GM19372 (cell line): ENCODE measurements at regions not wholly inside any gene's neighbourhood (a gene's known extent, or its start where the extent isn't known, plus 50 kb on each side); places are given as distances from the start of the nearest gene placed in this dataset.
"Not testable (repeated sequence)": the region's sequence is repeated elsewhere in the genome, so short reads cannot be mapped to it uniquely, and the experiment has no call there.

Experiments
- ATAC-seq: cut with Tn5 transposase; IDR thresholded peaks from one replicate; pipeline ENCODE4 v1.9.1; 2021; ENCODE audit warnings: mild to moderate bottlenecking, low read depth, moderate library complexity; ENCODE audit not compliant: unreplicated experiment

DNA sequence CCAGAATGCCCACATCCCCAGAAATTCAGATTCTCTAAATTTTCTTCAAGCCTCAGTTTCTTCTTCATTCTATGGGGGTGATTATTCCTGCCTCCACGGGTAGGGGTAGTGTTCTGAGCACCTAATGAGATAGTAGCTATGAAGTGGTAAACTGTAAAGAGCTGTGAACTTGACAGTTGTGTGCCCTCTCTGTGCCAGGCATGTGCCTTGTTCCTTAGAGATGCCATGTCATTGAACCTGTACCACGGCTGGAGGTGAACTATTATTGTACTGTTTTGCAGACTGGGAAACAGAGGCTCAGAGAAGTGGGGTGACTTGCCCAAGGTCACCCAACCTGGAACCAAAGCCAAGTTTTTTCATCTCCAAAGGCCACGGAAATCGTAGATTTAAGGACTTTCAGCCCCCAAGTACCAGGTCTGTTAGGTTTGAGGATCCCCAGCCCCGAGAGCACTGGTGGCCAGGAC is 67.7 kb upstream of the SIRPA start:
- no peak for ATAC-seq

- ATAC-seq, result no peak
Measured at GRCh38 chr20:1825938-1826445, 69.2 kb upstream of the SIRPA start.

DNA sequence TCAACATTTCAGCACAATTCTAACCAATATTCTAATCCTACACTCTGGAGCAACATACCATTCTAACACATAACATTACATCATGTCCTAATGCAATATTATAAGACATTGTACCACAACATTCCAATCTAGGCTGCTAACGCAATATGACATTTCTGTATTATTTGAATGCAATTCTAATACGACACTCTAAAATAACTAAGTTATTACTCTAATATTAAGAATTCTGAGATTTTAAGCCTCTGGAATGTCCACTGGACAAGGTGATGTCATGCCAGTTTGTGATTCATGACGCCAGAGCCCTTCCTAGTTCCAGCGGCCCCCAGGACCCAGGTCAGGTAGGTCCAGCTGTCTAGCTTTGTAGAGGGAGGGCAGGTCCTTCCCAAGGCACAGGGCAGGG is 69.7 kb upstream of the SIRPA start:
- no peak for ATAC-seq

- no peak for ATAC-seq
Measured at GRCh38 chr20:1824834-1825233, 70.4 kb upstream of the SIRPA start.

- no peak for ATAC-seq
Measured at GRCh38 chr20:1824181-1824580, 71.0 kb upstream of the SIRPA start.

DNA sequence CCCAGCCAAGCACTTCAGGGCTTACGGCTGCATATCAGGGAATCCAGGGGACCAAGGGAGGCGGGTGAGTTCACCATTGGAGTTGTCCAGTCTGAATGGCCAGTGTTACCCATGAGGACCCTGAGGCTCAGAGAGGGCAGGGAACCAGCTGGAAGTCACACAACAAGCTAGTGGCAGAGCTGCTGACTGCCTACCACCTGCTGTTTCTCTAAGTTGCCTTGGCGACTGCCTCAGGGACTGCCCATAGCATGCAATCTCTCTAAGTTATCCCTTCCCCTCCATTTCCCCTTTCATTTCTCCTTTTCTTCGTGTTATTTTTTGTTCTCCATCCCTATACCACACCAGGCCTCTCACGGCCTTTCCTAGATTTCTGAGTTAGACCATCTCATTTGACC is 71.8 kb upstream of the SIRPA start:
- ATAC-seq, result no peak

- ATAC-seq, result no peak
Measured at GRCh38 chr20:1822564-1823449, 72.4 kb upstream of the SIRPA start.

GRCh38 chr20:1820138-1821079 is 74.8 kb upstream of the SIRPA start:
- no peak for ATAC-seq

DNA sequence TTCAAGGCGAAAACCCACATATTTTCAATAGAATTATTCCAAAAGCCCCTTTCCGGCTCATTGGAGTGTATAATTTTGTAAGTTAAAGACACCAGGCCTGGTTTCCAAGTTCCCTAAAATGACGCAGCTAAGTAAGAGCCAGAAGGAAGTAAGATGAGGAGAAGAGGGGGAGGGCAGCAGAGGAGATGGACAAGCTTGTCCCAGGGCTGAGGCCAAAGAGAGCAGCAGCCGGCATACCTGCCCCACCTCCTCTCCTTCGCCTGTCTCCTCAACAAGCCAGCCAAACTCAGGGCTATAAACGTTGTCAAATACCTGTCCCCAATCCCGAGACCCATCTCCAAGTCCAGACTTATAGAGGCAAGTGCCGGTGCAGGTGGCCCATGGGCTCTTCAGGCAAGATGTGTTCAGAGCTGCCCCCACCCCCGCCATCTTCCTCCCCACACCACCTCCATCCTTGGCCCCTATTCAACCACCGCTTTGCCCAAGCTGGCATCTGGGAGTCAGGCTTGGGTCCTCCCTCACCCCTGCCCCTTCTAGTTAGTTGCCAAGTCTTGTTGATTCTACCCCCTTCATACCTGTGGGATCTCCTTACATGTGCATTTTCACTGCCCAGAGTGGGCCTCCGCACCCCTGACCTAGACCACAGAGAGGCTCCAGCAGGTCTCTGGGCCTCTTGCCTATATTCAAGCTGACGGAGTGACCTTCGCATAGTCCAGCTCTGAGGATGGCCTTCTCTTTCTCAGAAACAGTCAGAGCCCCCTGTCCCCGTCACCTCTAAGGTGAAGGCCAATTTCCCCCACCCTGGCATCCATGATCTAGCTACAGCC is 75.7 kb upstream of the SIRPA start:
- no peak for ATAC-seq

GRCh38 chr20:1818895-1819294 is 76.3 kb upstream of the SIRPA start:
- ATAC-seq, result no peak

DNA sequence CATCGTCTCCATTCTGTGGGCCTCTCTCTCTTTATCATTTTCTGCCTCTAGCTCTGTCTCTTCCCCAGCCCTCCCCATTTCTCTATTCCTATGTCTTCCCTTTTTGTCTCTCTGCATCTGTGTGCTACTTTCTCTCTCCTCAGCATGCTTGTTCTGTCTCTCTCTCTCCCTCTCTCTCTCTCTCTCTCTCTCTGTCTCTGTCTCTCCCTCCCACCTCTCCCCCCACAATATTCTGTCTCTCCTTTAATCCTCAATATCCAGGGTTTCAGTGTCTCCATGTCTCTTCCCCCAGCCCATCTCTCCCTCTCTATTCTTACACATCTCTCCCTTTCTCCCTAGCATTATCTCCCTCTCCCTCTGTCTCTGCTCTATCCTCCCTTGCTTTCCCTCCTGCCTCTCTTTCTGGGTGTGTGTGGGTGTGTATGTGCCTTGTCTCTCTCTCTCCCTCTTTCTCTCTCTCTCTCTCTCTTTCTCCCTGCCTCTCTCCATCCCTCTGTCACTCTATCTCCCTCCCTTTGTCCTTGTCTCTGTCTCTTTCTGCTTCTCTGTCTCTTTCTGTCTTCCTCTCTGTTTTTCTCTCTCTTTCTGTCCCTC is 76.9 kb upstream of the SIRPA start:
- ATAC-seq, result no peak

GRCh38 chr20:1817577-1818211 is 77.5 kb upstream of the SIRPA start:
- no peak for ATAC-seq

DNA sequence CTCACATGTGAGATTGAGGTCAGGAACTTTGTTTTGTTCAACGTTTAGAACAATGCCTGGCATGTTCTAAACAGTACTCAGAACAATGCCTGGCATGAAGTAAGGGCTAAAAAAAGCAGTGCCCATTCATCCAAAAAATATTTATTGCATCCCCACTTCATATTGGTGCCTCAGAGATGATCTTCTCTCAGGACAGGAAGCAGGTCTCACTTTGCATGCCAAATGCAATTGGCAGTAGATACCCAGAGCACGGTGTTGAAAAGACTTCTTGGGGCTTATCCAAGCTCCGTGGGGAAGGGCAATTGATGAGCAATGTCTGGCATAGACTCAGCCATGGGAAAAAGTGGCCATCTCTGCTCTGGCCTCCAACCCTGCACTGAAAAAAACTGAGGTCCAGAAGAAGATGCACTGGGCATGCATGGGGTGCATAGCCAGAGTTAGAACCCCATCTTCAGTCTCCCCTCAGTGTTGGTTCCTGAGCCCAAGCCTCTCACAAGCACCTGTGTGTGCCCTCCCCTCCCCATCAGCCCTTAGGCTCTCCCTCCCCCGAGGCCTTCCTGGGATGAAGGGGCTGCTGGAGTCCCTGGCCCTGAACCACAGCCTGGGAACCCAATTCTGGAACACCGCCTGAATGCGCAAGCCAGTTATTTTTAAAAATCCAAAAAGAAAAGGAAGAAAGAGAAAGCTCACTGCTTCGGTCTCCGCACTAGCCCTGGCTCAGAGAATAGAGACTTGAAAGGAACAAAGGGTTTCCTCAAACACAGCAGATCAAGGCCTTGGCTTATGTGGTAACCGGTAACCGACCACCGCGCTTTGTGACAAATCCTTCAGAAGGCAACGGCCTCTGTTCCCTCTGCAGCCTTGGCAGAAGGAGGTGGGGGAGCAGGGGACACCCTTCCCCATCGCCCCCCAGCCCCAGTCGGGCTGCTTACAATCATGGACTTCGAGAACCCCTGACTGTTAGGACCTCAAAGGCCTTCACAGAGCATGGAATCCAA is 78.5 kb upstream of the SIRPA start:
- no peak for ATAC-seq

DNA sequence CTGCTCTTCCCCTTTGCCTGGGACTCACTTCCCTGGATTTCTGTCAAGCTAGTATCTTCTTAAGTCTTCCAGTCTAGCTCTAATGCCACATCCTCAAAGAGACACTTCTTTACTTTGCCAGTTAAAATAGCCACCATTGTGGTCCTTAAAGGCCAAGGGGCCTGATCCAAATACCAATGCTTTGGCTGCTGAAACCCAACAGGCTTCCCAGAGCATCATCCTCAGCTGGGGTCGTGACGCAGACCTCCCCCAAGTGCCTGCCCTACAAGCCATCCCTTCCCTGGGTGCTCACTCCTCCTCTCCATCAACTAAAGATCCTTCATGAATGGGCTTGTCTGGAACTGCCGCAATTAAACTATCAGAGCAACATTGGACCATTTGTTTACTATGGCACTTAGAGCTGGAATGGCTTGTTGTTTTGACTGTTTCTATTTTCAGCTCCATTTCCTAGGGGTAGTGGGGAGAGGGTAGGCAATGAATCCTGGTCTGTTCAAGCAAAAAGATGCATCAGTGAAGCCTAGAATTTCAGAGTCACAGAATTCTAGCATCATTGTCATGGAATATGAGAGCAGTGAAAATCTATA is 79.6 kb upstream of the SIRPA start:
- ATAC-seq, result no peak

GRCh38 chr20:1814861-1815260 is 80.3 kb upstream of the SIRPA start:
- not testable (repeated sequence) for ATAC-seq

- no peak for ATAC-seq
Measured at GRCh38 chr20:1813674-1814635, 81.3 kb upstream of the SIRPA start.

- ATAC-seq, result no peak
Measured at GRCh38 chr20:1813101-1813529, 82.1 kb upstream of the SIRPA start.
